ENCODE measurements at regions not wholly inside any gene's neighbourhood (a gene's known extent, or its start where the extent isn't known, plus 50 kb on each side); places are given as distances from the start of the nearest gene placed in this dataset.

DNA sequence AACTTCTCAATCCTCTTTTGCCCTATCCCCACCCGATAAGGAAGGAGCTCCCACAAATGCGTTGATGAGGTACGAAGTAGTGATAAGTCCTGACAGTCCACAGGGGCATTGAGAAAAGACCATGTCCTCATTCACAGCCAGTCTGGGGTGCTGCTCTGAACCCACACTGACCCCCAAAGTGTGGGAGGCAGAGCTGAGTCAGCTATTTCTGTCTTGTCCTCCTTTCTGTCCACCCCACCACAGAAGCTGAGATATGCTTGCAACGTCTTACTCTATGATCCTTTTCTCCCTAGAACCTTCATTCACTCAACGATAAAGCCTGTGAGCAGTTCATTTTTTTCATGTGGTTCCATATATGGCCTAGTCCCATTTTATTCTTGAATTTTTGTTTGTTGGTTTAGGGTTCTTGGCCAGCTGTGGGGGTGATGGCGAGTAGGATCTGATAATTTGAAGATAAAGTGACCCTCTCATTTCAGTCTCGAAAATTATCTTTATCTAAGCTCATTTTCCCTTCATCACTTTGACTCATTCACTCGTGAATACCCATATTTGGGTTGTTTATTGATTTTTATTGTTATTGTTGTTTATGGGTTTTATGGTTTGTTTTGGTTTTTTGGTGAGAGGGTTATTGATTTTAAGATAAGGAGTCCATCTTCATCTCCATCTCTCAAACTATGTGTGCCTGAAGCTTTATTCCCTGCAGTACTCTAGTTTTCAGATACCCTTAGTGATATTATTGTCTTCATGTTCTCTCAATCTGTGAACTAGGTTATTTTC is 58.5 kb upstream of the ZNF366 start:
- Histone ChIP-seq H3K27me3 (no peaks in the 10 kb centered on the region), H3K27ac (no peak overlapping the region), H3K4me1 (no peaks in the 10 kb centered on the region), H3K9me3 (no peaks in the 10 kb centered on the region), H3K36me3 (no peaks in the 10 kb centered on the region), H3K4me3 (no peak overlapping the region)
- 60% methylated on average over 6 of the region's 8 CpGs for WGBS (ENCODE audit: insufficient coverage, low coverage, low lambda C conversion rate, missing lambda C conversion rate)
- intact Hi-C loops (cut with DNase I): no loop called here
- TF ChIP-seq, protein P1, sequence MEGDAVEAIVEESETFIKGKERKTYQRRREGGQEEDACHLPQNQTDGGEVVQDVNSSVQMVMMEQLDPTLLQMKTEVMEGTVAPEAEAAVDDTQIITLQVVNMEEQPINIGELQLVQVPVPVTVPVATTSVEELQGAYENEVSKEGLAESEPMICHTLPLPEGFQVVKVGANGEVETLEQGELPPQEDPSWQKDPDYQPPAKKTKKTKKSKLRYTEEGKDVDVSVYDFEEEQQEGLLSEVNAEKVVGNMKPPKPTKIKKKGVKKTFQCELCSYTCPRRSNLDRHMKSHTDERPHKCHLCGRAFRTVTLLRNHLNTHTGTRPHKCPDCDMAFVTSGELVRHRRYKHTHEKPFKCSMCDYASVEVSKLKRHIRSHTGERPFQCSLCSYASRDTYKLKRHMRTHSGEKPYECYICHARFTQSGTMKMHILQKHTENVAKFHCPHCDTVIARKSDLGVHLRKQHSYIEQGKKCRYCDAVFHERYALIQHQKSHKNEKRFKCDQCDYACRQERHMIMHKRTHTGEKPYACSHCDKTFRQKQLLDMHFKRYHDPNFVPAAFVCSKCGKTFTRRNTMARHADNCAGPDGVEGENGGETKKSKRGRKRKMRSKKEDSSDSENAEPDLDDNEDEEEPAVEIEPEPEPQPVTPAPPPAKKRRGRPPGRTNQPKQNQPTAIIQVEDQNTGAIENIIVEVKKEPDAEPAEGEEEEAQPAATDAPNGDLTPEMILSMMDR (IDR thresholded peaks at IDR 0.05): no peak
- TF ChIP-seq POLR2A (IDR thresholded peaks at IDR 0.05): no peak
- ATAC-seq (no peak), DNase-seq (no peak)

DNA sequence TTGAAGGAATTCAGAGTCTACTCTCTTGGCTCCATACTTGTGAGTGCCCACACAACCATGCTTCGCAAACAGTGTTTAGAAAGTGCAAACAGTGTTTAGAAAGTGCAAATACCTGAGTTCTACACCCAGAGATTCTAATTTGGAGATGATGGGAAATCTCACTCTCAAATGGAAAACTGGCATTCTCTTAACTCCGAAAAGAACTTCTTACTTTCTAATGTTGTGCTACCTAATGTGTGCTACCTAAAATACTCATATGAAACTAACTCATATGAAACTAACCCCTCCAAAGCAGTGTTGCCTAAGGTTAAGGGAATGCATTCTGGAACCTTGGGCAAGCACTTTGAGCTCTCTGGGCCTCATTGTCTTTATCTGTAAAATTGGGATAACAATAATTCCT is 55.5 kb upstream of the ZNF366 start:
- Histone ChIP-seq H3K27me3 (no peaks in the 10 kb centered on the region), H3K4me3 (no peak overlapping the region), H3K27ac (no peak overlapping the region), H3K36me3 (no peaks in the 10 kb centered on the region), H3K9me3 (no peaks in the 10 kb centered on the region), H3K4me1 (no peaks in the 10 kb centered on the region)
- DNase-seq: no peak
- TF ChIP-seq, protein P1 (IDR thresholded peaks at IDR 0.05): no peak
- TF ChIP-seq POLR2A (IDR thresholded peaks at IDR 0.05): no peak
- intact Hi-C loops (cut with DNase I): no loop called here
- 67% methylated on average over 2 of the region's 2 CpGs for WGBS (ENCODE audit: insufficient coverage, low coverage, low lambda C conversion rate, missing lambda C conversion rate)
- ATAC-seq: no peak

DNA sequence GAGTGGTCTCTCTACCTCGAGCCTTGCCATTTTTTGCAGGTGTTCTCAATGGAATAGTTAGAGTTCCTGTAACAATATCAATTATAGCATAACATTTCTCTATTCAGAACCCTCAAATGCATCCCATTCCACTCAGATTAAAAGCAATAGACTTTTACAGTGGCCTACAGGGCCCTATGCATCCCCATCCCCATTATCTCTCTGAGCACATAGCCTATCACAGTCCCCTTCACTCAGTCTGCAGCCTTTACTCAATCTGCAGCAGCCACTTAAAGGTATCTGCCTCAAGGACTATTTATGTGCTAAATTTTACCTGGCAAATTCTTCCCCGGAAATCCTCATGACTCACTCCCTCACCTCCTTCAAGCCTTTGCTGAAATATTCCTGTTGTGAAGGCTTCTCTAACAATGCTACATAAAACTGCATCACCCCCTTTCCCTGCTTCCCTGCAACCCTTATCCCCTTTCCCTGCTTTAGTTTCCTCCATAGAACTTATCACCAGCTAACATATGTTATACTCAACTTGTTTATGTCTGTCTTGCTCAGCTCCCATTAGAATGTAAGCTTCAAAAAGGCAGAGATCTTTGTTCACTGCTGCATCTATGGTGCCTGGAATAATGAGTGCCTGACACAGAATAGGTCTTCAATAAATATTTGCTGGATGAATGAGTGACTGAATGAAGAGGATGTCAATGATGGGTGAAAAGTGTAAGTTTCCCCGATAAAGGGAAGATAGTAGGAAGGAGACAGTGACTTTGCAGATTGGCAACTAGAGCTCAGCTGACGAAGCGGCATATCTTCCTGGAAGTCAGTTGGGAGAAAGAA is 54.1 kb upstream of the ZNF366 start:
- TF ChIP-seq POLR2A (IDR thresholded peaks at IDR 0.05): no peak
- Histone ChIP-seq H3K4me3 (no peak overlapping the region), H3K27ac (no peak overlapping the region), H3K27me3 (no peaks in the 10 kb centered on the region), H3K4me1 (peaks cover 0 to under 1% (median 0%) of the 10 kb centered on the region in 4 donors), H3K9me3 (no peaks in the 10 kb centered on the region), H3K36me3 (no peaks in the 10 kb centered on the region)
- intact Hi-C loops (cut with DNase I): no loop called here
- DNase-seq: no peak
- WGBS (ENCODE audit: insufficient coverage, low coverage, low lambda C conversion rate, missing lambda C conversion rate): 49% methylated on average over 5 of the region's 5 CpGs
- ATAC-seq: no peak

DNA sequence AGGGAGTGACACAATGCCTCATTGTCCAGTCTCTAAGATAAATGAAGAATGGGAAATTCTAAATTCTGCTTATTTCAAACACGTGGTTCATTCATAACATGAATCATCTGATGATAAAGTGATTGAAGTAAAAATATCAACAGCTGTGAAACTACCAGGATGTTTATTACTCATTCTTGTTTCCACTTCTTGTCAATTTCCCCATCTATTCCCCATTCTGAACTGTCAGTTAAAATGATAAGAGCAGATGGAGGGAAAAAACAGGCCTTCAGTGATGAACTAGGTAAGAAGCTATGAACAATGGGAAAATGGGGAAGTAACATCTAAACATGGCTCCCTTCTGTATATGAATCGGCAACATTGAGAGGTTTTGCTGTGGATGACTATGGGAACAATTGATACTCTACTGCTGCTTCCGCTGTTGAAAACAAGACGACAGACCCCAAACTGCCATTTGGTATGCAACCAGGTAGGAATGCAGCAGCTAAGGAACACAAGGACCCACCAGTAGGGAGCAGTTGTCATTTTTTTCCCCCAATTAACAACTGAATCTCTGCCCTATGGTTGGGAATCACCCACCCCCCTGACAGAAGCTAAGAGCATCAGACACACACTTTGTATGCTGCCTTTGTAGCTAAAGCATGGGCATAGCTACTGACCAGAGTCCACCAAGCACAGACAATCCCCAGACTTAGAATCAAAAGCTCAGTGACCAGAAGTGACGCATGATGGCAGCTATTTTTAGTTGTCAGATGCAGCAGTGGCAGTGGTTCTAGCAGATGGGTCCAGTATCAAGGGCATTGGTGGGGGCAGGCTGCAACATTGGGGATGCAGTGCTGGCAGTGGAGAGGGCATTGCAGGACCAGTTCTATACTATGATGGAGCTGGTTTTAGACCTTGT is 52.9 kb upstream of the ZNF366 start:
- WGBS (ENCODE audit: insufficient coverage, low coverage, low lambda C conversion rate, missing lambda C conversion rate): 76% methylated on average over 5 of the region's 5 CpGs
- Histone ChIP-seq H3K4me3 (no peak overlapping the region), H3K27ac (no peak overlapping the region), H3K36me3 (no peaks in the 10 kb centered on the region), H3K27me3 (no peaks in the 10 kb centered on the region), H3K4me1 (peaks cover 0 to 6% (median 0%) of the 10 kb centered on the region in 4 donors), H3K9me3 (no peaks in the 10 kb centered on the region)
- TF ChIP-seq, protein P1 (IDR thresholded peaks at IDR 0.05): no peak
- TF ChIP-seq POLR2A (IDR thresholded peaks at IDR 0.05): no peak
- ATAC-seq: no peak
- no peak for DNase-seq
- intact Hi-C loops (cut with DNase I): no loop called here

All from right lobe of liver (tissue), 6 donors.